ENCODE measurements at regions not wholly inside any gene's neighbourhood (a gene's known extent, or its start where the extent isn't known, plus 50 kb on each side); places are given as distances from the start of the nearest gene placed in this dataset.
"Not testable (repeated sequence)": the region's sequence is repeated elsewhere in the genome, so short reads cannot be mapped to it uniquely, and the experiment has no call there.

GRCh38 chr2:59754011-59754735, 799.3 kb downstream of the BCL11A start:
- no peak overlapping the region for H3K4me3 ChIP-seq
- ATAC-seq (no peak), DNase-seq (no peak)
- H3K27me3 ChIP-seq = no peaks in the 10 kb centered on the region
- intact Hi-C loops (cut with DNase I) = no loop called here
- no peaks in the 10 kb centered on the region for H3K4me1 ChIP-seq
- H3K9me3 ChIP-seq = no peaks in the 10 kb centered on the region
- WGBS, 2 donors = 54 to 56% methylated on average over 9 of the region's 9 CpGs
- TF ChIP-seq CTCF (IDR thresholded peaks at IDR 0.05) = peak in 1 of 9 donors; percentile 15
- H3K36me3 ChIP-seq = no peaks in the 10 kb centered on the region
- no peak overlapping the region for H3K27ac ChIP-seq

- H3K9me3 ChIP-seq = no peaks in the 10 kb centered on the region
- intact Hi-C loops (cut with DNase I) = no loop called here
- H3K27me3 ChIP-seq = no peaks in the 10 kb centered on the region
- H3K4me3 ChIP-seq = no peak overlapping the region
- TF ChIP-seq CTCF (IDR thresholded peaks at IDR 0.05) = no peak
- no peaks in the 10 kb centered on the region for H3K36me3 ChIP-seq
- H3K27ac ChIP-seq = no peak overlapping the region
- DNase-seq (no peak), ATAC-seq (no peak)
- whole genome bisulfite sequencing, 2 donors = 62 to 68% methylated on average over 1 of the region's 1 CpG
- no peaks in the 10 kb centered on the region for H3K4me1 ChIP-seq
These were observed 800.9 kb downstream of the BCL11A start for GRCh38 chr2:59752512-59752911.

GRCh38 chr2:59752071-59752470, 801.4 kb downstream of the BCL11A start:
- no peak overlapping the region for H3K27ac ChIP-seq
- intact Hi-C loops (cut with DNase I) = no loop called here
- TF ChIP-seq CTCF (IDR thresholded peaks at IDR 0.05) = no peak

GRCh38 chr2:59751214-59751613, 802.2 kb downstream of the BCL11A start:
- H3K4me3 ChIP-seq; H3K27me3 ChIP-seq; H3K36me3 ChIP-seq; H3K27ac ChIP-seq; ATAC-seq; intact Hi-C loops (cut with DNase I); H3K9me3 ChIP-seq; DNase-seq; H3K4me1 ChIP-seq: not testable (repeated sequence)
- 91 to 96% methylated on average over 4 of the region's 4 CpGs for WGBS, 2 donors

More at GRCh38 chr2:59752071-59752470, 801.4 kb downstream of the BCL11A start:
- Histone ChIP-seq H3K4me1 (no peaks in the 10 kb centered on the region), H3K4me3 (no peak overlapping the region), H3K27me3 (no peaks in the 10 kb centered on the region), H3K9me3 (no peaks in the 10 kb centered on the region), H3K36me3 (no peaks in the 10 kb centered on the region)
- ATAC-seq (no peak), DNase-seq (no peak)
- WGBS, 2 donors = 70 to 78% methylated on average over 2 of the region's 2 CpGs

GRCh38 chr2:59746291-59746690, 807.2 kb downstream of the BCL11A start:
- no peak for DNase-seq
- 54 to 57% methylated on average over 1 of the region's 1 CpG for WGBS, 2 donors
- intact Hi-C loops (cut with DNase I) = no loop called here
- H3K4me3 ChIP-seq = no peak overlapping the region
- TF ChIP-seq CTCF (IDR thresholded peaks at IDR 0.05) = no peak
- H3K27ac ChIP-seq = no peak overlapping the region
- no peaks in the 10 kb centered on the region for H3K4me1 ChIP-seq
- no peaks in the 10 kb centered on the region for H3K9me3 ChIP-seq
- no peaks in the 10 kb centered on the region for H3K36me3 ChIP-seq
- H3K27me3 ChIP-seq = no peaks in the 10 kb centered on the region
- ATAC-seq = no peak

All from heart right ventricle (tissue), 16 donors.